ENCODE measurements at regions not wholly inside any gene's neighbourhood (a gene's known extent, or its start where the extent isn't known, plus 50 kb on each side); places are given as distances from the start of the nearest gene placed in this dataset.

DNA sequence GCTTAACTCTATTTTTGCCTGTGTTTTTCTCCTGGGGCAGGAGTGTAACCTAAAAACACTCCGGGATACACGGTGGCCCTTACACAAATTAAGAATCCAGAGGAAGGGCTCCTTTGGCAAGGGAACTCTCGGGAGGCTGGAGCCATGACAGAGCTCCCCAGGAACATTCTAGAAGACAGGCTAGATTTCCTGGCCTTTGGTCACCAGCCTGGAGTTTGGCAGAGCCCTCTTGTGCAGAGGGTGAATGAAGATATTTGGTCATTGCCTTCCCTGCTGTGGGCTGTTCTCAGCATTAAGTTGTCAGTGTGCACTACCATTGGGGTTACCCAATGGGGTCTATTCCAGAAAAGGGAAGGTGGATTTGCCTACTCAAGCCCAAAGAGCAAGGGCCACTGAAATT is 53.8 kb upstream of the LNX1 start:
- H3K4me3 ChIP-seq (ENCODE audit: low read depth in 1 of 2, low read length in 2 of 2), result peak overlapping the region in 1 of 2 donors; percentile 36

DNA sequence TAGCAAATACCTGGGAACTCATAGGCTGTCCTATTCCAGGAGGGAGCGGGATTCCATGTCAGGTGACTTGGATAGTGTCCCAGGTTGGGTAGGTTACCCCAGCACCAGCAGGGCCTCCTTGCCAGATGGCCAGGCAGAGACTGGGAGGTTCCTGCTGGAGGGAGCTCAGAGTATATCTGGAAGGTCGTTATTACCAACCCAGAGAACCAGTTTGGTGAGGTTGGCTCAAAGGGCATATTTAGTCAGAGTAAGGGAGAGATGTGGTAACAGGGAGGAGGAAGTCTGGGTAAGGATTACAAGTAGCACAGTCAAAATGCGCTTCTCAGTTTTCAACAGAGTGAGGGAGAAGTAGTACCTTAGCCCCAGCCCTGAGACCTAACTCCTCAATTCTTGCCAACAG is 53.3 kb upstream of the LNX1 start:
- H3K9ac ChIP-seq (ENCODE audit: low read depth in 1 of 2, low read length in 2 of 2), result peak overlapping the region in 1 of 2 donors; percentile 59
- H3K4me1 ChIP-seq (ENCODE audit: control insufficient read depth in 1 of 2, insufficient read depth in 2 of 2, low read length in 2 of 2), result peaks cover 14 to 47% of the 10 kb centered on the region in 2 donors
- H3K4me3 ChIP-seq (ENCODE audit: low read depth in 1 of 2, low read length in 2 of 2), result peak overlapping the region in 1 of 2 donors; percentile 36

More for the DNA sequence above, 53.8 kb upstream of the LNX1 start:
- Histone ChIP-seq H3K27me3 (ENCODE audit: control insufficient read depth in 1 of 2, insufficient read depth in 2 of 2, low read length in 2 of 2) (no peaks in the 10 kb centered on the region), H3K27ac (ENCODE audit: low read depth, low read length) (peak overlapping the region; percentile 78), H3K9ac (ENCODE audit: low read depth in 1 of 2, low read length in 2 of 2) (peak overlapping the region in 1 of 2 donors; percentile 59), H3K36me3 (ENCODE audit: control insufficient read depth in 1 of 2, insufficient read depth in 2 of 2, low read length in 2 of 2) (no peaks in the 10 kb centered on the region), H3K4me1 (ENCODE audit: control insufficient read depth in 1 of 2, insufficient read depth in 2 of 2, low read length in 2 of 2) (peaks cover 19 to 50% of the 10 kb centered on the region in 2 donors), H3K9me3 (ENCODE audit: control insufficient read depth in 1 of 2, low read length in 2 of 2) (no peaks in the 10 kb centered on the region)

More for the DNA sequence above, 53.3 kb upstream of the LNX1 start:
- H3K36me3 ChIP-seq (ENCODE audit: control insufficient read depth in 1 of 2, insufficient read depth in 2 of 2, low read length in 2 of 2), result no peaks in the 10 kb centered on the region
- peak overlapping the region; percentile 78 for H3K27ac ChIP-seq (ENCODE audit: low read depth, low read length)
- no peaks in the 10 kb centered on the region for H3K9me3 ChIP-seq (ENCODE audit: control insufficient read depth in 1 of 2, low read length in 2 of 2)
- no peaks in the 10 kb centered on the region for H3K27me3 ChIP-seq (ENCODE audit: control insufficient read depth in 1 of 2, insufficient read depth in 2 of 2, low read length in 2 of 2)
